Activated CD8-positive, alpha-beta memory T cell treated with anti-CD3 and anti-CD28 coated beads, Interleukin-2, amount 50 U/mL, for 48 hours (primary cell): ENCODE measurements at regions not wholly inside any gene's neighbourhood (a gene's known extent, or its start where the extent isn't known, plus 50 kb on each side); places are given as distances from the start of the nearest gene placed in this dataset.

ENCODE experiments used
- DNase-seq: peaks from one replicate; pipeline ENCODE4 v3.0.0-alpha.2; 2020

GRCh38 chr1:244157731-244158438 is 106.8 kb downstream of the ZBTB18 start:
- DNase-seq = no peak

- DNase-seq = no peak
Observed at GRCh38 chr1:244159646-244160045, 108.6 kb downstream of the ZBTB18 start.

GRCh38 chr1:244160455-244161235 is 109.6 kb downstream of the ZBTB18 start:
- DNase-seq = no peak

DNA sequence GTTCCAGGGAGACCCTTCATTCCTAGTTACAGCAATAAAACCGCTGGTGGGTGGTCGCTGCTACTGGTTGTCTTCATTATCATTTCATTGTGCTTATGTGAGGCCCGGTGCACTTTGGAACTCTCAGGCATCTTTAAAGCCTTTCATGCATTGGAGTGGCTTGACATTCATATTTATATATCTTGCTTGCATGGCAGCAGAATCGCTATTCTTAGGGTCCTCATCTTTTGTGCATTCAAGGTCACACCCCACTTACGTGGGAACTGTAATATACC is 110.1 kb downstream of the ZBTB18 start:
- no peak for DNase-seq

DNA sequence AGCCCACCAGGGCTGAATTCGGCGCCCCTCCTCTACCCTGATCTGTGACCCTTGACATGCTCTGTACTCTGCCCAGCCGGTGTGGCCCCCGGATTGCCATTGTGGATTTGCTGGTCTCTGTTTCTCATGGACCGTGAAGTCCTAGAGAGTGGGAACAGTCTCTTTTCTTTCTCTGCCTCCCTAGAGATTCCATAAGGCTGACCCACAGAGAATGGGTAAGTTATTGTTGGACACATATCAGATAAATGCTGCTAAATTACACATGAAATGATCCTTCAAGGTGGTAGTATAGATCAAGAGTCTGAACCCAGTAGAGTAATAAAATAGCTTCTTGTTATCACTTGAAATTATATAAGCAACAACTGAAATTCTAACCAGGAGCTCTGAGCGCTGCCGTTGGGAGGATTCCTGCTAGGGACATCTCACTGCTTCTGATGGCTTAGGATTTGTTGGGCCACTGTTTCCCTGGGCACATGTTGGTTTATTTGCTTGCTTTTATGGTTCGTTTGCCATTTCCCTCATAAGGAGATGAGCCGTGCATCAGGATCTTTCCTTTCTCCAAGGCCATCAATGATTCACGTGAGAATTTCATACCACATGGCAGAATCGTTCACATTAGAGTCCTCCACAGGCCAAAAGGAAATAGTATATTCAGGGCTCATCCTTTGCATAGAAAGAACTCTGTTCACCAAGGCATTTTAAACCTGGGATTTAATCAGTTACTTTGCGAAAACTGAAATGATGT is 111.9 kb downstream of the ZBTB18 start:
- no peak for DNase-seq

GRCh38 chr1:244163861-244164510 is 112.9 kb downstream of the ZBTB18 start:
- DNase-seq = no peak

- no peak for DNase-seq
Observed at GRCh38 chr1:244164511-244164890, 113.4 kb downstream of the ZBTB18 start.

DNA sequence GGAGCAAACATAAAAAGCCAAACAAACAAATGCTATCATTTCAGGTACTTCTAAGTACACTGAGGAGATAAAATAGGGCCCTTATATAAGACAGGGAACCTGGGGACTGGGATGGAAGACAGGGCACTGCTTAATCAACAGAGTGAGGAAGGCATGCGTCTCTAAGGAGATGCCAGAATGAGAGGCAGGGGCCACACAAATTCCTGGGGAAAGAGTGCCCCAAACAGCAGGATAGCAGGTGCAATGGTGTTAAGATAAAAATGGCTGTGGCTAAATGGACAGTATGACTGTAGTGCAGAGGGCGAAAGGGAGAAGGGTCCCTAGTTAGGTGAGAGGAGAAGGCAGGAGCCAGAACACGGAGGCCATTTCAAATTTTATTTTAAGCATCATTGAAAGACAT is 113.9 kb downstream of the ZBTB18 start:
- no peak for DNase-seq

- DNase-seq = no peak
Observed at GRCh38 chr1:244165701-244166100, 114.6 kb downstream of the ZBTB18 start.

DNA sequence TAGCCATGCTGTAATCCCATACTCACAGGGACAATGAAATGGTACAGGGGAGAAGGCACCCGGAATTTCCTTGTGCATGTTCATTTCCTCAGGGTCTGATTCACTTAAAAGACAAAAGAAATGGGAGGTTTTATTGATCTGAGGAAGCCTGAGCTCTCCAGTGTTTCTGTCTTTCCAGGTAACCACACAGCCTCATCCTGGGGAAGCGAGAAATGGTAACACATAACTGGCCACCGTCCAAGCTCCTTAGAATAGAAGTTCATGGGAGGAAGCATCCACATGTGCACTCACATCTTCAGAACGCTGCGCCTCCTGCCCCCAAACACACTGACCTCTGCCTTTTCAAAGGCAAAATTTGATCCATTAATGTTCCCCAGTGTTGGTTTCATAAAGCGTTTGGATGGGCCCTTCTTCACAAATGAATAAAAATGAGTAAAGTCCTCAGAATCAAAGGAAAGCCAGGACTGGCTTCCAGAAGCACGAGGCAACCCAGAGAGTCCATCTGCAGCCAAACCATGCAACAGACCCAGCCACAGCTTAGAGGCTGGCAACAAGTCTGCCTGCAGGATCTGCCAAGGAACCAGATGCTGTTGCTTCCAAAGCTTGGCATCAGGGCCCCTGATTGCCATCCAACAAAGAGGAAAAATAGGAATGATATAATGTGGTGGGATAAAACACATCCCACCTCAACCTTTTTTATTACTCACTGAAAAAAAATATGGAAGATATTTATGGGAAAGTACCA is 120.3 kb downstream of the ZBTB18 start:
- no peak for DNase-seq

GRCh38 chr1:244173240-244173639 is 122.2 kb downstream of the ZBTB18 start:
- no peak for DNase-seq

GRCh38 chr1:244173769-244174168 is 122.7 kb downstream of the ZBTB18 start:
- DNase-seq = no peak

DNA sequence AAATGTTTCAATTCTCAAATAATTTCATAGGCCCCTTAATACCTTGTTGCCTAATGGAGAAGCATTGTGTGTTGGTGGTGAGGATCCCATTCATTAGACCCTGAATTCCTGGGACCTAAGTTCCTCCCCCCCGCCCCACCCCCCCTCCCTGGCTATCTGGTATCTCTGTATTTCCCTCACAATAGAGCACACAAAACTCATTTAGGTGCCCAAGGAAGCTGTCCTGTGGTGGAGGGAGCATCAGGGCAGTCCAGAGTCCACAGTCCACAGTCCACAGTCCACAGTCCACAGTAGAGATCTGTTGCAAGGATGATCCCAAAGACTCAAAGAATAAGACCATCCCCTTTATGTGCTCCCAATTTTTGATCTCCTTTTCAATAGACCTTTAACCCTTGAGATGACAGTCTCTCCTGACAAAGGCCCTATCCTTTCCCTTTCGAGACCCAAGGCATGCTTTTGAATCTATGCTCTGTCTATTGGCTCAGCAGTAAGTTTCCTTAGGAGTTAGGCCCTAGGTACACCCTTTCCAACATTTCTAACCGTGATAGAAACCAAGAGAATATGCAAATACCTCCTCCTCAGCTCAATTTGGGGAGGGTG is 123.9 kb downstream of the ZBTB18 start:
- no peak for DNase-seq

- DNase-seq = no peak
Observed at GRCh38 chr1:244176201-244176600, 125.1 kb downstream of the ZBTB18 start.

GRCh38 chr1:244180256-244180655 is 129.2 kb downstream of the ZBTB18 start:
- DNase-seq = no peak

- DNase-seq = no peak
Observed at GRCh38 chr1:244181867-244182266, 130.8 kb downstream of the ZBTB18 start.

DNA sequence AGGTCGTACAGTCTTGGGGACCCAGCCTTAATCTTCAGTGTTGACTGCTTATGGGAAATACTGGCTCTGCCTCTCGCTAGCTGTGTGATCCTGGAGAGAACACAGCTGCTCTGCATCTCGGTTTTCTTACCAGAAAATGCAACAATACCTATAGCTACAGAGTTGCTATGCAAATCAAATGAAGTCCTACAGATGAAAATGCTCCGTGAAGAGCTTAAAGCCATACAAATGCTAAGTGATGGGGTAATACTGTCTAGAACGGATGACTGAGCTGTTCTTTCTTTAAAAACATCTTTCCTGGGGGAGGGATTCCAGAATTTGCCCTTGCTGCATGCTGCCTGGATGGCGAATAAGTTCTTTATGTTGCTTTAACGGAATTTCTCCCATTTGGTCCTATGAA is 132.0 kb downstream of the ZBTB18 start:
- DNase-seq = no peak

DNA sequence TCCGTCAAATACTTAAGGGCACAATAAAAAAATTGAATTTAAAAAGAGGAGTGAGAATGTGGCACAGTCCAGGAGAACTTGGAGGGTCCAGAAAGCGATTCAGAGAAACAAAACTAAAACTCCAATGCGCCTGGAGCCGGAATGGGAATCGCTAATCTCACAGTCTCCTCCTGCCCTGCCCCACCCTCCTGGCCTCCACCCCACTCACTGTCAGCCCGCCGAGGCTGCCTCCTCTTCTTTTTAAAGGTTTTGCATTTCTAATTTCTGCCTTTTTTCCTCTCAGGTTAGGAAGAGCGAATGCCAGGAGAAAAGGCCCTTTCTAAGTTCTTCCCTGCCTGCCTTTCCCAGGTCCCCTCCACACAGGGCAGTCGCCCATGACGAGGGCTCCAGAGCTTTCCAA is 135.3 kb downstream of the ZBTB18 start:
- DNase-seq = no peak

DNA sequence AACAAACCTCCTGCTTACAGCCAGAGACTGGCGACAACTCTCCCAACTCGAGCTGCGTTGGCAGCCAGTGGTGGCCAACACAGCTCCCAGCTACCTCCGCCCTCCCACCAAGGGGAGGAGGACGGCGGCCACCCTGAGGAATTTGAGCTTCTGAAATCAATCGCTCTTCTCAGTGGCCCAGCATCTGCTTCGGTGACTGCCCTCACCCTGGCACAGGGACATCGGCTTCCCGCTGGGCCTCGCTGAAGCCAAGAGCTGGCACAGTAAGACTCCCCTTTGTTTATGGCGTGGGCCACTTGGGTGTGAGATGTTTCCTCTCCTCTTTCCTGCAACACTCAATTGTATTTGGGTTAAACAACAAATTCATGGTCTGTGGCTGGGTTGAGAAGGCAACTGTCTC is 136.2 kb downstream of the ZBTB18 start:
- no peak for DNase-seq

GRCh38 chr1:244191581-244191980 is 140.5 kb downstream of the ZBTB18 start:
- DNase-seq = no peak

DNA sequence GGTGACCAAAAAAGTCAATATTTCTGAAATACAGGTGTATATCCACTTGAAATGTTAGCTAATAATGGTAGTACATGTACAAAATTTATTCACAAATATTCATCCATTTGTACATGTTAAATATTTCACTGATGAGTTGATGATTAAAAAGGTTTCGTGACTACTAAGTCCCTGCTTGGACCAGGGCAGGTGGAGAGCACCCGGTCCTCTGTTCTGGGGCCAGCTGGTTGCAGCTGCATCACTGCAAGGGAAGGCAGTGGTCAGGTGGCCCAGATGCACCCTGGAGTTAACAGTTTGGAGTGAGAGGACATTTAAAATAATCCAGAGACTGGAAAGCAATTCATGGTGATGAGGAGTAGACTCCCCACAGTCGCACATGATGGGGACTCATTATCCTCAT is 141.2 kb downstream of the ZBTB18 start:
- no peak for DNase-seq

DNA sequence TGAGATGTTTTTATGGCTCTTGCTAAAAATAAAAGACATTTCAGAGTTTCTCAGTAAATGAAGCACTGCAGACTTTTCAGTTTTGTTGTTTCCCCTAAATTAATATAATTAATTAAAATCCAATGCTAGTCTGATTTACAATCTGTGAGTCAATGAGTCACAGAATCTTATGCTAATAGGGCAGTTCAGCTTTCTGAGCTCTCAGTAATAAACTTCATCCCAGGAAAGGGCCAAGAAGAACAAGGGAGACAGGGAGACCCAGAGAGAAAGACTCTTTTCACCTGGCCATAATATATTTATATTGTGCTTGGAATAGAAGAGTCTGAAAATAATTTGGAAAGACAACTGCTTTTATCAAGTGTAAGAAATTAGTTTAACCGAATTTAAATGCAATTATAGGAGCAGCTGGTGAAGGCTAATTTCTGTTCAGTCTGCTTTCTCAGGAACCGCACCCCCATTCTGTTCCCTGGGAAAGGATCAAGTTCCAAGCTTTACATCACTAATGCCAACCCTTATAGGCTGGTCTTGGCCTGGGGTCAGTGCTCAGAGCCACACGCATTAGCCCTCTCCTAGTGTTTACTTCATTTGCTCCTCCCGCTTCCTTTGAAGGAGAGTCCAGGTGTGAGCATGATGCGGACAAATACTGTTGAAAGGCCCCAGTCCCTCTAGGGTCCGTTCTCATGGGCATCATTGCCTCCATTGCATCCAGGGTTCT is 145.6 kb downstream of the ZBTB18 start:
- DNase-seq = no peak
